ENCODE measurements at regions not wholly inside any gene's neighbourhood (a gene's known extent, or its start where the extent isn't known, plus 50 kb on each side); places are given as distances from the start of the nearest gene placed in this dataset.

GRCh38 chr2:155372969-155373368 lies 674.5 kb downstream of the KCNJ3 start:
- no peaks in the 10 kb centered on the region for H3K9me3 ChIP-seq (ENCODE audit: insufficient read depth, low read depth, low read length)
- H3K4me2 ChIP-seq (ENCODE audit: low read depth, low read length, poor library complexity, severe bottlenecking): no peak overlapping the region
- no peak overlapping the region for H3K4me3 ChIP-seq (ENCODE audit: low read length, poor library complexity, severe bottlenecking)
- no peaks in the 10 kb centered on the region for H3K27me3 ChIP-seq (ENCODE audit: insufficient read depth, low read length, poor library complexity, severe bottlenecking)
- H2AFZ ChIP-seq (ENCODE audit: low read length): peak overlapping the region; percentile 71; the same call in 1 of the 2 replicates
- H3K9ac ChIP-seq (ENCODE audit: low read depth, low read length, poor library complexity, severe bottlenecking): no peak overlapping the region
- H3K9me2 ChIP-seq (replicated peaks; ENCODE audit: low read depth, low read length): no peaks in the 10 kb centered on the region
- H3K79me2 ChIP-seq (ENCODE audit: insufficient read depth, low read length): no peaks in the 10 kb centered on the region
- H3K4me1 ChIP-seq (ENCODE audit: insufficient read depth, low read length, poor library complexity, severe bottlenecking): peaks cover 8% of the 10 kb centered on the region
- no peaks in the 10 kb centered on the region for H4K20me1 ChIP-seq (ENCODE audit: insufficient read depth, low read length, poor library complexity, severe bottlenecking)
- H3K36me3 ChIP-seq (ENCODE audit: insufficient read depth, low read length): no peaks in the 10 kb centered on the region
- TF ChIP-seq EZH2phosphoT487 (IDR thresholded peaks at IDR 0.05; ENCODE audit: borderline replicate concordance) (no peak), CTCF (conservative IDR thresholded peaks at IDR 0.05; ENCODE audit: low read length) (peak; percentile 70)
- H3F3A ChIP-seq (ENCODE audit: low read depth): no peaks in the 10 kb centered on the region

- Histone ChIP-seq H3K9ac (ENCODE audit: low read depth, low read length, poor library complexity, severe bottlenecking) (no peak overlapping the region), H4K20me1 (ENCODE audit: insufficient read depth, low read length, poor library complexity, severe bottlenecking) (no peaks in the 10 kb centered on the region), H3K36me3 (ENCODE audit: insufficient read depth, low read length) (no peaks in the 10 kb centered on the region), H3K4me2 (ENCODE audit: low read depth, low read length, poor library complexity, severe bottlenecking) (no peak overlapping the region), H3K9me3 (ENCODE audit: insufficient read depth, low read depth, low read length) (no peaks in the 10 kb centered on the region), H3K4me1 (ENCODE audit: insufficient read depth, low read length, poor library complexity, severe bottlenecking) (no peaks in the 10 kb centered on the region), H3F3A (ENCODE audit: low read depth) (no peaks in the 10 kb centered on the region), H3K4me3 (ENCODE audit: low read length, poor library complexity, severe bottlenecking) (no peak overlapping the region), H3K79me2 (ENCODE audit: insufficient read depth, low read length) (no peaks in the 10 kb centered on the region), H3K9me2 (replicated peaks; ENCODE audit: low read depth, low read length) (no peaks in the 10 kb centered on the region), H3K27me3 (ENCODE audit: insufficient read depth, low read length, poor library complexity, severe bottlenecking) (no peaks in the 10 kb centered on the region), H2AFZ (ENCODE audit: low read length) (no peak overlapping the region)
- TF ChIP-seq CTCF (conservative IDR thresholded peaks at IDR 0.05; ENCODE audit: low read length) (peak; percentile 60), EZH2phosphoT487 (IDR thresholded peaks at IDR 0.05; ENCODE audit: borderline replicate concordance) (no peak)
Observed at GRCh38 chr2:155368934-155369333, 670.4 kb downstream of the KCNJ3 start.

- no peak overlapping the region for H3K4me2 ChIP-seq (ENCODE audit: low read depth, low read length, poor library complexity, severe bottlenecking)
- H4K20me1 ChIP-seq (ENCODE audit: insufficient read depth, low read length, poor library complexity, severe bottlenecking): no peaks in the 10 kb centered on the region
- no peak for TF ChIP-seq CTCF (conservative IDR thresholded peaks at IDR 0.05; ENCODE audit: low read length)
- no peak for TF ChIP-seq EZH2phosphoT487 (IDR thresholded peaks at IDR 0.05; ENCODE audit: borderline replicate concordance)
- H2AFZ ChIP-seq (ENCODE audit: low read length): no peak overlapping the region
- H3K79me2 ChIP-seq (ENCODE audit: insufficient read depth, low read length): no peaks in the 10 kb centered on the region
- no peak overlapping the region for H3K4me3 ChIP-seq (ENCODE audit: low read length, poor library complexity, severe bottlenecking)
- H3K36me3 ChIP-seq (ENCODE audit: insufficient read depth, low read length): no peaks in the 10 kb centered on the region
- H3F3A ChIP-seq (ENCODE audit: low read depth): no peaks in the 10 kb centered on the region
- no peaks in the 10 kb centered on the region for H3K9me3 ChIP-seq (ENCODE audit: insufficient read depth, low read depth, low read length)
- H3K9ac ChIP-seq (ENCODE audit: low read depth, low read length, poor library complexity, severe bottlenecking): no peak overlapping the region
- H3K9me2 ChIP-seq (replicated peaks; ENCODE audit: low read depth, low read length): no peaks in the 10 kb centered on the region
- no peaks in the 10 kb centered on the region for H3K4me1 ChIP-seq (ENCODE audit: insufficient read depth, low read length, poor library complexity, severe bottlenecking)
- H3K27me3 ChIP-seq (ENCODE audit: insufficient read depth, low read length, poor library complexity, severe bottlenecking): no peaks in the 10 kb centered on the region
Observed at GRCh38 chr2:155364766-155365165, 666.3 kb downstream of the KCNJ3 start.
